ENCODE measurements at regions not wholly inside any gene's neighbourhood (a gene's known extent, or its start where the extent isn't known, plus 50 kb on each side); places are given as distances from the start of the nearest gene placed in this dataset.

DNA sequence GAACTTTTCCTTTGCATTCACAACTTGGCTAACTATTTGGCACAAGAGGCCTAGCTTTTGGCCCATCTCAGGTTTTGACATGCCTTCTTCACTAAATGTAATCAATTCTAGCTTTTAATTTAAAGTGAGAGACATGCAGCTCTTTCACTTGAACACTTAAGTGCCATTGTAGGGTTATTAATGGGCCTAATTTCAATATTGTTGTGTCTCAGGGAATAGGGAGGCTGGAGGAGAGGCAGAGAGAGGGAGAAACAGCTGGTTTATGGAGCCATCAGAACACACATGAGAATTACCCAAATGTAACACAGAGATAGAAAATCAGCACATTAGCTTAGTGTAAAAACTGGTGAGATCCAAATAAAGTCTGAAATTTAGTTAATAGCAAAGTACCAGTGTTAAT, 157.4 kb downstream of the RPAP3 start:
- ChIA-PET CTCF (interaction anchor here (0.6 kb wide), 1 partner anchor 1466 kb away, joined by 4 read pairs; no protein-coding TSS in a partner anchor), POLR2A (no interaction called here)
- Histone ChIP-seq H3K9me3 (ENCODE audit: control extremely low read depth in 1 of 5, control insufficient read depth in 4 of 5, insufficient read depth in 2 of 5, low read depth in 1 of 5, low read length in 4 of 5) (peaks cover 0 to 9% (median 3%) of the 10 kb centered on the region in 5 experiments), H3K36me3 (ENCODE audit: control insufficient read depth in 4 of 4, insufficient read depth in 4 of 4, low read length in 3 of 4) (no peaks in the 10 kb centered on the region), H3K4me3 (ENCODE audit: control insufficient read depth in 1 of 7, extremely low read depth in 1 of 7, insufficient read depth in 4 of 7, low read depth in 2 of 7, low read length in 6 of 7) (no peak overlapping the region), H3K27me3 (replicated peaks in 2 of 5; ENCODE audit: control insufficient read depth in 4 of 5, insufficient read depth in 5 of 5, low read length in 4 of 5) (no peaks in the 10 kb centered on the region), H3K4me1 (ENCODE audit: control extremely low read depth in 1 of 4, control insufficient read depth in 4 of 4, insufficient read depth in 4 of 4, low read length in 3 of 4) (no peaks in the 10 kb centered on the region), H3K27ac (ENCODE audit: insufficient read depth in 1 of 2, low read depth in 1 of 2, low read length in 2 of 2, poor library complexity in 1 of 2, severe bottlenecking in 2 of 2) (no peak overlapping the region)
- DNase-seq: no peak

DNA sequence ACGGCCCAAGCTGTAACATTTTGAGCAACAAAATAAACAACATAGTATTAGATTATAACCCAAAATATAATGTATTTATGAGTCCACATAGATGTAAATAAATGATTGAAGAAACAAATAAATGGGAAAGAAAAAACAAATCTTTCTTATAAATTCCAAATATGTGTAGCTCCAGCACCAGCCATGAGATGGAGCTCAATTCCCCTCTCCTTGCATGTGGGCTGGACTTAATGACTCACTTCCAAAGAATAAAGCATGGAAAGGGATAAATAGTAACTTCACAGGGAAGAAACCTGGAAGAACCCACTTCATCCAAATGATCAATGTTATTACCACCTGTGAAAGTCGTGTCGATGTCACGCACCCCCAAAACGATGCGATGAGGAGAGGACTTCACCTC, 158.8 kb downstream of the RPAP3 start:
- no peak overlapping the region for H3K27ac ChIP-seq (ENCODE audit: insufficient read depth in 1 of 2, low read depth in 1 of 2, low read length in 2 of 2, poor library complexity in 1 of 2, severe bottlenecking in 2 of 2)
- POLR2A ChIA-PET: no interaction called here
- no peaks in the 10 kb centered on the region for H3K27me3 ChIP-seq (replicated peaks in 2 of 5; ENCODE audit: control insufficient read depth in 4 of 5, insufficient read depth in 5 of 5, low read length in 4 of 5)
- no peak overlapping the region for H3K4me3 ChIP-seq (ENCODE audit: control insufficient read depth in 1 of 7, extremely low read depth in 1 of 7, insufficient read depth in 4 of 7, low read depth in 2 of 7, low read length in 6 of 7)
- no peak for DNase-seq
- H3K4me1 ChIP-seq (ENCODE audit: control extremely low read depth in 1 of 4, control insufficient read depth in 4 of 4, insufficient read depth in 4 of 4, low read length in 3 of 4): no peaks in the 10 kb centered on the region
- no peaks in the 10 kb centered on the region for H3K36me3 ChIP-seq (ENCODE audit: control insufficient read depth in 4 of 4, insufficient read depth in 4 of 4, low read length in 3 of 4)
- CTCF ChIA-PET: no interaction called here
- WGBS (ENCODE audit: insufficient coverage): no CpG with 5 or more reads among the region's 6 CpGs
- no peaks in the 10 kb centered on the region for H3K9me3 ChIP-seq (ENCODE audit: control extremely low read depth in 1 of 5, control insufficient read depth in 4 of 5, insufficient read depth in 2 of 5, low read depth in 1 of 5, low read length in 4 of 5)

DNA sequence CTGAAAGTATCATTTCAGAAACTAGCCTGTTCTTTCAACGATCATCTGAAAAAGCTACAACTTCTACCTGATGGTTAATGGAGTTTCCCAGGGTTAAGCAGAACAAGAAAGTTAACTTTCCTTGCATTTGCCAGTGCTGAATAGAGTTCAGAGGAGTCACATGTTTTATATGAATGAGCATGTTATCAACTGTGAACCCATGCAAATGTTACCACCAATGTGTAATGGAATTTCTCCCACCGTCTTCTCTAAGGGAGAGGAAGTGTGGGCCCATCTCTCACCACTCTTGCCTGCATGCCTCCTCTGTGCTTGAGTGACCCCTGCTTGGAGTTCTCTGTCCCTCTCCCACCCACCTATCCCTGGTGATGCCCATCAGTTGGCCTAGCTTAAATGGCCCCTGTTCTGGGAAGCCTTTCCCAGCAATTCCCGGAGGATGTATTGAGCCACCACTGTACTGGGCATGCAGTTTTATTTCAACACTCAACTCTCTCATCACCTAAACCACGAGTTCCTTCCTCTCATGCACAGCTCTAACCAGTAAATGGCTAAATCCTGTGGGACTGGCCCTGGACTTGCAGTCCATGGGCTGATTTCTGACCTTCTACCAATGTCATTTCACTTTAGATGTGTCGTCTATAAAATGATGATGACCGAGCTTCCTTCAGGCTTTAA, 159.8 kb downstream of the RPAP3 start:
- Histone ChIP-seq H3K36me3 (ENCODE audit: control insufficient read depth in 4 of 4, insufficient read depth in 4 of 4, low read length in 3 of 4) (no peaks in the 10 kb centered on the region), H3K9me3 (ENCODE audit: control extremely low read depth in 1 of 5, control insufficient read depth in 4 of 5, insufficient read depth in 2 of 5, low read depth in 1 of 5, low read length in 4 of 5) (no peaks in the 10 kb centered on the region), H3K27ac (ENCODE audit: insufficient read depth in 1 of 2, low read depth in 1 of 2, low read length in 2 of 2, poor library complexity in 1 of 2, severe bottlenecking in 2 of 2) (no peak overlapping the region), H3K4me1 (ENCODE audit: control extremely low read depth in 1 of 4, control insufficient read depth in 4 of 4, insufficient read depth in 4 of 4, low read length in 3 of 4) (no peaks in the 10 kb centered on the region), H3K4me3 (ENCODE audit: control insufficient read depth in 1 of 7, extremely low read depth in 1 of 7, insufficient read depth in 4 of 7, low read depth in 2 of 7, low read length in 6 of 7) (no peak overlapping the region), H3K27me3 (replicated peaks in 2 of 5; ENCODE audit: control insufficient read depth in 4 of 5, insufficient read depth in 5 of 5, low read length in 4 of 5) (no peaks in the 10 kb centered on the region)
- DNase-seq: no peak
- CTCF ChIA-PET: no interaction called here
- WGBS (ENCODE audit: insufficient coverage): 73% methylated on average over 3 of the region's 6 CpGs
- POLR2A ChIA-PET: no interaction called here

DNA sequence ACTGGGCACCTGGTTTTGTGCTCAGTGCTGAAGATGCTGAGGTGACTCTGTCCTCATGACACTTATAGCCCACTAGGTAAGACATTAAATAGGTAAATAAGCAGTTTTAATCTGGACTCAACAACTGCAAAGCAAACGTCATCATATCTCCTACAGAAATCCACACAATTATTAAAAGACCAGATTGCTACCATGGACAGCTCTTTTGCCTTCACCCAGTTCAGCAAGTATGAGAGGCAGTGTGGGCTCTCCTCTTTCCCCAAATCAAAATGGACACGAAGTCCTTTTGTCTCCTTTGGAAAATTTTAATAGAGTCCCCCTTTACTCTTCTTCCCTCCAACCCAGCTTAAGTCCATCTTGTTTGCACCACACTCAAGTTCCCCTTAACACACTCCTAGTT, 171.1 kb downstream of the RPAP3 start:
- ChIA-PET POLR2A (no interaction called here), CTCF (no interaction called here)
- H3K9me3 ChIP-seq (ENCODE audit: control extremely low read depth in 1 of 5, control insufficient read depth in 4 of 5, insufficient read depth in 2 of 5, low read depth in 1 of 5, low read length in 4 of 5): peaks cover 0 to 7% (median 2%) of the 10 kb centered on the region in 5 experiments
- no peaks in the 10 kb centered on the region for H3K4me1 ChIP-seq (ENCODE audit: control extremely low read depth in 1 of 4, control insufficient read depth in 4 of 4, insufficient read depth in 4 of 4, low read length in 3 of 4)
- H3K4me3 ChIP-seq (ENCODE audit: control insufficient read depth in 1 of 7, extremely low read depth in 1 of 7, insufficient read depth in 4 of 7, low read depth in 2 of 7, low read length in 6 of 7): no peak overlapping the region
- H3K27me3 ChIP-seq (replicated peaks in 2 of 5; ENCODE audit: control insufficient read depth in 4 of 5, insufficient read depth in 5 of 5, low read length in 4 of 5): no peaks in the 10 kb centered on the region
- WGBS (ENCODE audit: insufficient coverage): 30% methylated on average over 2 of the region's 2 CpGs
- DNase-seq: no peak
- no peak overlapping the region for H3K27ac ChIP-seq (ENCODE audit: insufficient read depth in 1 of 2, low read depth in 1 of 2, low read length in 2 of 2, poor library complexity in 1 of 2, severe bottlenecking in 2 of 2)
- H3K36me3 ChIP-seq (ENCODE audit: control insufficient read depth in 4 of 4, insufficient read depth in 4 of 4, low read length in 3 of 4): no peaks in the 10 kb centered on the region

DNA sequence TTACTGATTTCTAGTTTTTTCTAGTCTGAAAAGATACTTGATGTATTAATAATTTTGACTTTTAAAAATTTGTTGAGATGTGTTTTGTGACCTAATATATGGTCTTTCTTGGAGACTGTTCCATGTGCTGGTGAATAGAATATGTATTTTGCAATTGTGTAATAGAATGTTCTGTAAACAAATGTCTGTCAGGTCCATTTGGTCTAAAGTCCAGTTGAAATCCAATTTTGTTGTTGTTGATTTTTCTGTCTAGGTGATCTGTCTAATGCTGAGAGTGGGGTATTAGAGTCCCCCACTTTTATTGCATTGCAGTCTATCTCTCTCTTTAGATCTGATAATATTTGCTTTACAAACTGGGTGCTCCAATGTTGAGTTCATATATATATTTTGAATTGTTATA, 175.8 kb downstream of the RPAP3 start:
- Histone ChIP-seq H3K4me1 (ENCODE audit: control extremely low read depth in 1 of 4, control insufficient read depth in 4 of 4, insufficient read depth in 4 of 4, low read length in 3 of 4) (no peaks in the 10 kb centered on the region), H3K36me3 (ENCODE audit: control insufficient read depth in 4 of 4, insufficient read depth in 4 of 4, low read length in 3 of 4) (no peaks in the 10 kb centered on the region), H3K4me3 (ENCODE audit: control insufficient read depth in 1 of 7, extremely low read depth in 1 of 7, insufficient read depth in 4 of 7, low read depth in 2 of 7, low read length in 6 of 7) (no peak overlapping the region), H3K27ac (ENCODE audit: insufficient read depth in 1 of 2, low read depth in 1 of 2, low read length in 2 of 2, poor library complexity in 1 of 2, severe bottlenecking in 2 of 2) (no peak overlapping the region), H3K27me3 (replicated peaks in 2 of 5; ENCODE audit: control insufficient read depth in 4 of 5, insufficient read depth in 5 of 5, low read length in 4 of 5) (no peaks in the 10 kb centered on the region), H3K9me3 (ENCODE audit: control extremely low read depth in 1 of 5, control insufficient read depth in 4 of 5, insufficient read depth in 2 of 5, low read depth in 1 of 5, low read length in 4 of 5) (peaks cover 0 to 20% (median 2%) of the 10 kb centered on the region in 5 experiments)
- ChIA-PET CTCF (no interaction called here), POLR2A (no interaction called here)
- DNase-seq: no peak

DNA sequence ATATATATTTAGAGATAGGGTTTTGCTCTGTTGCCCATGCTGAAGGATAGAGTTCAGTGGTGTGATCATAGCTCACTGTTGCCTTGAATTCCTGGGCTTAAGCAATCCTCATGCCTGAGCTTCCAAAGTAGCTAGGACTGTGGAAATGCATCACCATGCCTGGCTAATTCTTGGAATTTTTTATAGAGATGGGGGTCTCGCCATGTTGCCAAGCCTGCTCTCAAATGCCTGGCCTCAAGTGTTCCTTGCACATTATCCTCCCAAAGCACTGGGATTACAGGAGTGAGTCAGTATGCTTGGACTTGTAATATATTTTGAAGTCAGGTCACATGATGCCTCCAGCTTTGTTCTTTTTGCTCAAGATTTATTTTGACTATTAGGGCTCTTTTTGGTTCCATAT, 178.0 kb downstream of the RPAP3 start:
- H3K27me3 ChIP-seq (replicated peaks in 2 of 5; ENCODE audit: control insufficient read depth in 4 of 5, insufficient read depth in 5 of 5, low read length in 4 of 5): no peaks in the 10 kb centered on the region
- no peak overlapping the region for H3K27ac ChIP-seq (ENCODE audit: insufficient read depth in 1 of 2, low read depth in 1 of 2, low read length in 2 of 2, poor library complexity in 1 of 2, severe bottlenecking in 2 of 2)
- H3K9me3 ChIP-seq (ENCODE audit: control extremely low read depth in 1 of 5, control insufficient read depth in 4 of 5, insufficient read depth in 2 of 5, low read depth in 1 of 5, low read length in 4 of 5): peaks cover 0 to 20% (median 2%) of the 10 kb centered on the region in 5 experiments
- DNase-seq: no peak
- H3K4me3 ChIP-seq (ENCODE audit: control insufficient read depth in 1 of 7, extremely low read depth in 1 of 7, insufficient read depth in 4 of 7, low read depth in 2 of 7, low read length in 6 of 7): no peak overlapping the region
- H3K36me3 ChIP-seq (ENCODE audit: control insufficient read depth in 4 of 4, insufficient read depth in 4 of 4, low read length in 3 of 4): no peaks in the 10 kb centered on the region
- WGBS (ENCODE audit: insufficient coverage): 100% methylated on average over 1 of the region's 1 CpG
- H3K4me1 ChIP-seq (ENCODE audit: control extremely low read depth in 1 of 4, control insufficient read depth in 4 of 4, insufficient read depth in 4 of 4, low read length in 3 of 4): no peaks in the 10 kb centered on the region
- ChIA-PET CTCF (no interaction called here), POLR2A (no interaction called here)

DNA sequence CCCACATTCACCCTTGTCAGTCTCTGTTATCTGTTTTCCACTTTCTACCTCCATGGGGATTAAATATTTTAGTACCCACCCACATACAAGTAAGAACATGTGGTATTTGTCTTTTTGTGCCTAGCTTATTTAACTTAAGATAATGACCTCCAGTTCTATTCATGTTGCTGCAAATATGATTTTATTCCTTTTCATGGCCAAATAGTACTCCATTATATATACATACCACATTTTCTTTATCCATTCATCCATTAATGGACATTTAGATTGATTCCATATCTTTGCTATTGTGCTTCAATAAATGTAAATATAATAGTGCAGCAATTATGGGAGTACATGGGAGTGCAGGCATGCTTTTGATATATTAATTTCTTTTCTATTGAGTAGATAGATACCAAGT, 185.8 kb downstream of the RPAP3 start:
- H3K36me3 ChIP-seq (ENCODE audit: control insufficient read depth in 4 of 4, insufficient read depth in 4 of 4, low read length in 3 of 4): no peaks in the 10 kb centered on the region
- DNase-seq: no peak
- peaks cover 0 to 22% (median 5%) of the 10 kb centered on the region in 5 experiments for H3K9me3 ChIP-seq (ENCODE audit: control extremely low read depth in 1 of 5, control insufficient read depth in 4 of 5, insufficient read depth in 2 of 5, low read depth in 1 of 5, low read length in 4 of 5)
- POLR2A ChIA-PET: no interaction called here
- no peak overlapping the region for H3K27ac ChIP-seq (ENCODE audit: insufficient read depth in 1 of 2, low read depth in 1 of 2, low read length in 2 of 2, poor library complexity in 1 of 2, severe bottlenecking in 2 of 2)
- H3K4me1 ChIP-seq (ENCODE audit: control extremely low read depth in 1 of 4, control insufficient read depth in 4 of 4, insufficient read depth in 4 of 4, low read length in 3 of 4): no peaks in the 10 kb centered on the region
- no peaks in the 10 kb centered on the region for H3K27me3 ChIP-seq (replicated peaks in 2 of 5; ENCODE audit: control insufficient read depth in 4 of 5, insufficient read depth in 5 of 5, low read length in 4 of 5)
- H3K4me3 ChIP-seq (ENCODE audit: control insufficient read depth in 1 of 7, extremely low read depth in 1 of 7, insufficient read depth in 4 of 7, low read depth in 2 of 7, low read length in 6 of 7): no peak overlapping the region
- CTCF ChIA-PET: no interaction called here

Measured in common myeloid progenitor, CD34-positive (primary cell).